ENCODE measurements at regions not wholly inside any gene's neighbourhood (a gene's known extent, or its start where the extent isn't known, plus 50 kb on each side); places are given as distances from the start of the nearest gene placed in this dataset.

GRCh38 chr14:89588840-89589296 is 171.8 kb upstream of the FOXN3 start:
- TF ChIP-seq CTCF (IDR thresholded peaks at IDR 0.05; ENCODE audit: insufficient read depth, low read length, poor library complexity, severe bottlenecking): no peak
- no peak for TF ChIP-seq EZH2phosphoT487 (conservative IDR thresholded peaks at IDR 0.05; ENCODE audit: low read length)

All from SU-DHL-6 (cell line).